HG03159 (cell line): ENCODE measurements at regions not wholly inside any gene's neighbourhood (a gene's known extent, or its start where the extent isn't known, plus 50 kb on each side); places are given as distances from the start of the nearest gene placed in this dataset.
"Not testable (repeated sequence)": the region's sequence is repeated elsewhere in the genome, so short reads cannot be mapped to it uniquely, and the experiment has no call there.

Source experiments
- ATAC-seq: cut with Tn5 transposase; IDR thresholded peaks from one replicate; pipeline ENCODE4 v1.9.1; 2021; ENCODE audit warnings: mild to moderate bottlenecking, moderate library complexity; ENCODE audit not compliant: unreplicated experiment

DNA sequence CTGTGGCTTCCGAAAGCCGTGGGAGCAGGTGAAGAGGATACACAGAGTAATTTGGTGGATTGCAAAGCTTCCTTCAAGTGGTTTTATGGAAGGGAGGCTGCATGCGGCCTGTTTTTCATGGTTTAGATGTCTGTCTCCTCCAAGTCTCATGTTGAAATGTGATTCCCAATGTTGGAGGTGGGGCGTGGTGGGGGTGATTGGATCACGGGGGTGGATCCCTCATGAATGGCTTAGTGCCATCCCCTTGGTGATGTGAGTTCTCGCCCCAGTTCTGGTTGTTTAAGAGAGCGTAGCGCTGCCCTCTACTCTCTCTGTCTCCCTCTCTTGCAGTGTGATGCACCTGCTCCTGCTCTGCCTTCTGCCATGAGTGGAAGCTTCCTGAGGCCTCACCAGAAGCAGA lies 247.8 kb upstream of the B3GAT1 start:
- ATAC-seq = no peak

DNA sequence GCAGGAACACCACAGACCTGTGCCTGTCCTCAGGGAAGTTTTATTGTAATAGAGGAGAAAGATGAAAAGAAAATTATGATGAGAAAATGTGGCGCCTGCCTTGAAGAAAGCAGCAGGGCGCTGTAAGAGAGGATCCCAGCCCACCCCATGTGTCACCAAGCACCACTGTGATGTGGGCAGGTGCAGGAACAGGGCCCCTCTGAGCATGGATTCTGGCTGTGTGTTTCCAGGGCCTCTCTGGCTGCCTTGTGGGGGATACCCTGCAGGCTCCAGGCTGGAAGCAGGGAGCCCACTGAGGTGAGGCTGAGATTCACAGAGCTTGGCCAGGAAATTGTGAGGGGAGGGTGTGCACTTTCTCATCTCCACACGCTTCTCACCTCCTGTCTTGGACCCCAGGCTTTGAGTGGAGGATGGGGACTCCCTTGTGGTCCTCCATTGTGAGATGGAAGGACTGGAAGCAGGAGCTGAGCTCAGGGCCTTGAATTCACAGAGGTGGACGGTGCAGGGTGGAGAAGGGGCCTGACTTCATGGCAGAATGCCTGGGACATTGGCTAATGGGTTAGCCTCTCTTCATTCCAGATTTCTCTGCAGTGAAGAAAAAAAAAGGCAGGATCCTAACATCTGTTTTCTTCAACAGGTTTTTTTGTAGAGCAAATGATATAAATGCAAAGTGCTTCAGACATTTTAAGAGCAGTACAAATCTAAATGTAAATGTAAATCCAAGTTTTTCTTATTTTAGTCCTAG lies 246.6 kb upstream of the B3GAT1 start:
- ATAC-seq = no peak

DNA sequence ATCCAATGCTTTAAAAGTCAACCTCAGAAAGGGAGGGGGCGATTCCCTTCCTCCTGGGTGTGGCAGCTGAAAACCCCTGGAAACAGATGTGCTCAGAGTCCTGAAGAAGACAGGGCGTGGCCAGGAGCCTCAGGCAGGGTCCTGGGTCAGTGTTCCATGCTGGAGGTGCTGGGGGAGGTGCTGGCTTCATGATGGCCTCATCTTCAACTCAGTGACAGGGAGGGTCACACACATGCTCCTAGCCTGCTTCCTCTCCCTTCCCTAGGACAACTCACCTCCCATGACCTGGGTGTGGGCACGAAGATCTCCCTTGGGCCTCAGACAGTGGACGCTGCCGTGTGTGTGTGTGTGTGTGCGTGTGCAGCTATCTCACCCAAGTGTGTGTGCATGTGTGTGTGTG lies 245.6 kb upstream of the B3GAT1 start:
- ATAC-seq = no peak

DNA sequence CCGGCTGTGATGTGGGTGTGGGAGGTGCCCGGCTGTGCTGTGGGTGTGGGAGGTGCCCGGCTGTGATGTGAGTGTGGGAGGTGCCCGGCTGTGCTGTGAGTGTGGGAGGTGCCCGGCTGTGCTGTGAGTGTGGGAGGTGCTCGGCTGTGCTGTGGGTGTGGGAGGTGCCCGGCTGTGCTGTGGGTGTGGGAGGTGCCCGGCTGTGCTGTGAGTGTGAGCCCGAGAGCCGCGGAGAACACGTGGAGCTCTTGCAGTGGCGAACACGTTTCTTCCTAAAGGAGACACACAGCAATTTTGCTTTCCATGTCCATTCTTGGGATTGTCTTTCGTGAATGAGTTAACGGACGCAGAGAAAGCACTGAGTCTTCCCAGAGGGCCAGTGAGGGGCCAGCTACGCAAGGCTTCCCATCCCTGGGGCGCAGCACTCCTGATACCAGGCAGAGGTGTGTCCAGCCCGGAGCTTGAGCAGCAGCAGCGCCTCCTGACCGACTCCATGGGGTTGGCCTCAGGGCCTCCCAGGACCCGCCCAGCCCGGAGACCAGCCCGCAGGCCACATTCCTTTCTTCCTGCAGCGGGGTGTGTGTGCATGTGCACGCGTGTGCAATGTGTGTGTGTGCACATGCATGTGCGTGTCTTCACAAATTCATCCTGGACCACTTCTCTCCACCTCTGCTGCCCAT lies 245.0 kb upstream of the B3GAT1 start:
- ATAC-seq = no peak

DNA sequence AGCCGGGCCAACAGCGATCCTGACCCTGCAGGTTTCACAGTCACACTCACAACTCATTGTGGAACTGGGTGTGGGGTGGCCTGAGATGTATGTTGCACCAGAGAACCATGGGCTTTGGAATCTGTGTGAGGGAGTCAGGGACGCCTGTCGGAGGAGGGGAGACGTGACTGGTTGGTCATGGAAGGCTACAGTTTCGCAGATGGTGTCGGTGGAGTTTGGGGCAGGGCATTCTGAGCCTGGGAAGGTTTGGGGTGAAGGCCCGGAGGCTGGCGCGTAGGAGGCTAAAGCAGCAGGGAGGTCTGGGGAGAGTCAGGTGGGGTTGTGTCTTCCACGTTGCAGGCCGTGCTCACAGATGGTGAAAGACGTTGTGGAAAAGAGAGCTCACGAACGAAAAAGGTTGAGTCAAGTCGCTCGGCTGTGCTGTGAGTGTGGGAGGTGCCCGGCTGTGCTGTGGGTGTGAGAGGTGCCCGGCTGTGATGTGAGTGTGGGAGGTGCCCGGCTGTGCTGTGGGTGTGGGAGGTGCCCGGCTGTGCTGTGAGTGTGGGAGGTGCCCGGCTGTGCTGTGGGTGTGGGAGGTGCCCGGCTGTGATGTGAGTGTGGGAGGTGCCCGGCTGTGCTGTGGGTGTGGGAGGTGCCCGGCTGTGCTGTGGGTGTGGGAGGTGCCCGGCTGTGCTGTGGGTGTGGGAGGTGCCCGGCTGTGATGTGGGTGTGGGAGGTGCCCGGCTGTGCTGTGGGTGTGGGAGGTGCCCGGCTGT lies 244.2 kb upstream of the B3GAT1 start:
- ATAC-seq = not testable (repeated sequence)

DNA sequence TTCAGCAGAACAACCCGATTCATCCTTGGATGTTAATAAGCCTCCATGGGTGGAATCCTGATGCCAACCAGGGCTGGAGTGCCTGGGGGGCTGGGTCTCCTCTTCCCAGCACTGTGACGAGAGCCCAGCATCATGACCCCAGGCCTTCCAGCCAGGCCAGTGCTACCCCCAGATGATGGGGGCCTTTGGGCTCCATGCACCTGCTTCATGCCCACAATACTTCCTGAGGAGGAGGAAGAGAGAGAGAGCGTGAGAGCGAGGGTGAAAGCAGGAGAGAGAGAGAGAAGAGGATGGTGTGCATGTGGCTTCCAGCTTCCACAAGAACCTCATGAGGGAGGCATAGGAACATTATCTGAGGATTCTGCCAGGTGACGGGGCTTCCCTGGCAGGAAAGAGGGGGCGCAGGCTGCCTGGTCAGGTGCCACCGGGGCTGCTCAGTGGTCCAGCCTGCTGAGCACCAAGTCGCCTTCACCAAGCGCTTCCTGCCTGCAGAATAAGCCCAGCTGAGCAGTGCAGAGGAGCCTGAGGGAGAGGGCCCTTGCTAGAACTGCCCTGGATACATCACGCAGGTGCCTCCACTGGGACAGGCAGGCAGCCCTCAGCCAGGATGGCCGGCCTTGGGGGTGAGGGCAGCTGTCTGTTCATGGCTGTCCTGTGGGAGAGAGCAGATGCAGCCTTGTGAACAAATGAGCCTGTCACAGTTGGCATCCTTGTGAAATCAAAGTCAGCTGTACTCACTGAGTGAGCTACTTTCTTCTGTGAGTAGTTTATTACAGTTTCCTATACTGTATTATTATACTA lies 243.3 kb upstream of the B3GAT1 start:
- no peak for ATAC-seq

DNA sequence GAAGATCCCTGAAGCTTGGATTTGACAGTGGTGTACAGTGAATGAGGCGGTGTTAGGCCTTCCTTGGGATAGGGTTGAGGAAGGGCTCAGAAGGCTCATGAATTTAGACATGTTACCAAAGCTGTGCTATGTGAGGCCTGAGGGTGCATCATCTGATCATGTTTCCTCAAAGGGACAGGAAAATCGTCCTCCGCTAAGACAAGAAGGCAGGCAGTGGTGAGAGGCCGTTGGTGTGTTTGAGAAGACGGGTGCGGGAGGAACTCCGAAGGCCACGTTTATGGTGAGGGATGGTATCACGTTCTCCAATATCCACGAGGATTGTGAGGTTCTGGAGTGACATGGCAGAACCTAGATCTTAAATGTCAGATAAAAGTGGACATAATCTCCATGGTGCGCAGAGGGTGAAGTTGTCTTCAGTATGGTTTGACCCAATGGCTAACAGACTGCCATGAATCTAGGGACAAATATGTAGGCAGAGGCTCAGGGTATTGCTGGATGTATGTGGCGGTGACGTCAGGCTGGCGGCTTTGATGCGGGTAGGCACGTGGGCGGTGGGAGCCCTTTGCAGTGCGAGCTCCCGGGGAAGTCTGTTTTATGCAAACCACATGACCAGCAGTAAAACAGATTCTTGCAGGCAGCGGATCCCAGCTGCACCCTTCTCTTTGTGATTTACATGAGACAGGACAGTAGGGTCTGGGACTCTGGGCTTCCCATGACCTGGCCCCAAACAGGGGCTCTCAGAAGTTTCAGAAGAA lies 242.3 kb upstream of the B3GAT1 start:
- ATAC-seq = no peak

DNA sequence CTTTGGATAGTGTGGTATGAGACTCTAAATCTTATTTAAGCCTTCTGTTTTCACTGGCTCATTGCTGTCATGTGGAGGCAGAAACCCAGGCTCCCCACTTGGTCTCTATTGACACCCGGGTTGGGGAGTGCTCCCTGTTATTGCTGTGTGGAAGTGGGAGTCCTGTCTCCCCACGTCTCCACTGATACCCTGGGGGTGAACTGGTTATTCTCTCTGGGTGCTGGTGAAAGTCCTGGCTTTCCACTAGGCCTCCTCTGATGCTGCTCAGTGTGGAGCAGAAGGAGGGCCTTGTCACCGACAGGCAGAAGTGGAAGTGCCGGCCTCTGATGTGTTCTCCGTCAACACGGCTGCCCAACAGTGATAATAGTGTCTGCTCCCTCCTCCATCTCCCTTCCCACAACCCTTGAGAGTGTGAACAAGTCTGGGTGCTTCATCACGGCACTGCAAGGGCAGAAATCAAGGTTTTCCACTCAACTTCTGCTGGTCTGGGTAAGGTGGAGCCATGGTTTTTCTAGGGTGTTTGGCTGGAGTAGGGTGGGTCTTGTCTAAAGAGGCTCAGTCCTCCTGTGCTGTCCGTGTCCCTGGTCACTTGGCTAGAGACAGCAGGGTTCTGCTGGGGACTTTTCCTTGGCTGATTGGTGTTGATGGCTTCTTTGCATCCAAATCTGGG lies 240.7 kb upstream of the B3GAT1 start:
- ATAC-seq = no peak

DNA sequence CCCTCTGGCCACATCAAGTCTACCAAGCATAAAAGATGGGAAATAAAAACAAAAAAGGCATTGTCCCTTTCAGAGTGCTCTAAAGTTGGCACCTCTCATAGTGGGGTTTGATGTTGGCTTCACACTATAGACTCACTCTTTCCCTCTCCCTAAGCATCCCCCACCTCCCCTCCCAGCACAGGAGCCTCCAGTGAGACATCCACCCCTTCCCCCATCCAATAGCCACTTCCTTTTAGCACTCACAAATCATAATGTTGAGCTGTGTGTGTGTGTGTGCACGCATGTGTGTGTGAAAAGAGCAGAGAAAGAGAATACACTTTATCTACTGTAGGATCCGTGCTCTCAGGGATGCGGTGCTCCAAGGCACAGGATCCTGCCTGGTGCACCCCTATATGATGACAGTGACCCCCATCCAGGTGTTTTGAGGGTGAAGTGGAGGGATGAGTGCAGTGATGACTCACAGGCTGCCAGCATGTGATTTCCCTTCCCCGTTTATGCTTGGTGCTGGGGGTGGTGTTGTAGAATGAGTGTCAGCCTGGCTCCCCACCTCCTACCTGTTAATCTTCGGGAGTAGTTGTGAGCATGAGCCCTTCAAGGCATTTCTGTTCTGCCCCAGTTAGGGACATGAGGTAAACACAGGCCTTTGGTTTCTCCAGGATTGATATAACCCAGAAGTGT lies 235.2 kb upstream of the B3GAT1 start:
- no peak for ATAC-seq

DNA sequence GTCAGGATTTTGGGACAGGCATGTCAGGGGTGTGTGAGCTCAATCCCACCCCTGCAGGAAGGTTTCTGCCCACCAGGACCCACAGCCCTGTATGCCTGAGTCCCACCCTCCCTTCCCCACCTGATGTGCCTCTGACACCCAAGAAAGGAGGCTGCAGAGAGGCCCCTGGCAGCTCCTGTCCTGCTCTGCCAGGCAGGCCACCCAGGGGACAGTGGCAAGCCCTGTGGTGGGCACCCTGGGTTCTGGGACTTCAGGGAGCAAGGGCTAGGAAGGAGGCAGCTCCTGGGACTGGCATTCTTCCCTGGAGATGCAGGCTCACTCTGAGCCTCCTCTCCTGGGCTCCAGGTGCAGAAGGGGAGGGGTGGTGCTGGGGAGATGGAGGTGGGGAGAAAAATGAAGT lies 234.5 kb upstream of the B3GAT1 start:
- ATAC-seq = no peak

DNA sequence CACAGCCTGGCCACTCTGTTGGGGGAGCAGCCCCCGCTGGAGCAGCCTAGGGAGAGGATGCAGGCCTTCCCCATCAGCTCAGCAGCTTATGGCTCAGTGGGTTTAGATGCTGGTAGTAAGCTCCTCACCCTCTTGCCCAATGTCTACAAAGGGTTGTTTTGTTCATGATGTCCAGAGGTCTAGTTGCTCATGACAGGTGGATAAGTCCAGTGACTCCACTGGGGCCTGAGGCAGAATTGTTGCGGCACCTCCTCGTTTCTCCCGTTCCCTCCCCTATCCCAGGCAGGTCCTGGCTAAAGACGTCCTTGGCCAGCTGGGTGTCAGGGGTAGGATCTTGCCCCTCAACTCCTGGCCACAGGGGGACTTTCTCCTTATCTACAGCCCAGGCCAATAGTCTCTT lies 233.5 kb upstream of the B3GAT1 start:
- no peak for ATAC-seq

DNA sequence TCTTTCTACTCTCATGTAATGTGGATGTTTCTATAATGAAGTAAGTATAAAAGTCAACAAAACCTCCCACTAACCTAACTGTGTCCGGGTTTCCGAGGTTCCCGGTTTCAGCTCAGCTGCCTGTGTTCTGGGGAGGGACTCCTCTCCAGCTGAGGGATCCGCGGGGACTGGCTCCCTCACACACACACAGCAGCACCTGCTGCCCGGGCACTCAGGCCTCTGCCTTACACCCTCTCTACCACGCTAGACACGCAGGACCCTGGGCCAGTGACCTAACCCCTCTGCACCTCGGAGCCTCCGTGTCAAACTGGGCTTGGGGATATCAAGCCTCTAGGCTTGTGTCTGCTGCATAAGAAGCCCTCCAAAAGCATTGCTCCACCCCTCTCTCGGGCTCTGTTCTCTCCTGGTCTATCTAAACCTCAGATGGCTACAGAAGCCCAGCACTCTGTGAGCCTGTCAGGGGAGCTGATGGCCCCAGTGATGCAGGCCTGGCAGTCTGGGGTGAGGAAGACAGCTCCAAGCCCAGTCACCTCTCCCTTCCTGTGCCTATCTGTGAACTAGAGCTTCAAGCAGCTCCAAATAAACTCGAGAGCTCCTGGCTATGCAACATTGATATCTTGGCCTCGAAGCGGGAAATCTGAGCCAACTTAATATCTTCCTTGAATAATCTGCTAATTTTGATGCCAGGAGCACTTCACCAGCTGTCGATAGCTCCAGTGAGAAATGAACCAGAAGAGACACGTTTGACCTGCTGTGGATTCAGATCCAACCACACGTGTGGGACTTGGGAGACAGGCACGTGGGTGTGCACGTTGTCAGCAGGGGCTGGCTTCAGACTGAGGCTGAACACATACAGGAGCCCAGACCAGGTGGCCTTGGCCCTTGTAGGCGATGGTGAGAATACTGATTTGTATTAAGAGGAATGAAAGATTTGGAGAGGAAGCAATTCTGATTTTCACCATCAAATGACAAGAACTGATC lies 232.7 kb upstream of the B3GAT1 start:
- no peak for ATAC-seq

DNA sequence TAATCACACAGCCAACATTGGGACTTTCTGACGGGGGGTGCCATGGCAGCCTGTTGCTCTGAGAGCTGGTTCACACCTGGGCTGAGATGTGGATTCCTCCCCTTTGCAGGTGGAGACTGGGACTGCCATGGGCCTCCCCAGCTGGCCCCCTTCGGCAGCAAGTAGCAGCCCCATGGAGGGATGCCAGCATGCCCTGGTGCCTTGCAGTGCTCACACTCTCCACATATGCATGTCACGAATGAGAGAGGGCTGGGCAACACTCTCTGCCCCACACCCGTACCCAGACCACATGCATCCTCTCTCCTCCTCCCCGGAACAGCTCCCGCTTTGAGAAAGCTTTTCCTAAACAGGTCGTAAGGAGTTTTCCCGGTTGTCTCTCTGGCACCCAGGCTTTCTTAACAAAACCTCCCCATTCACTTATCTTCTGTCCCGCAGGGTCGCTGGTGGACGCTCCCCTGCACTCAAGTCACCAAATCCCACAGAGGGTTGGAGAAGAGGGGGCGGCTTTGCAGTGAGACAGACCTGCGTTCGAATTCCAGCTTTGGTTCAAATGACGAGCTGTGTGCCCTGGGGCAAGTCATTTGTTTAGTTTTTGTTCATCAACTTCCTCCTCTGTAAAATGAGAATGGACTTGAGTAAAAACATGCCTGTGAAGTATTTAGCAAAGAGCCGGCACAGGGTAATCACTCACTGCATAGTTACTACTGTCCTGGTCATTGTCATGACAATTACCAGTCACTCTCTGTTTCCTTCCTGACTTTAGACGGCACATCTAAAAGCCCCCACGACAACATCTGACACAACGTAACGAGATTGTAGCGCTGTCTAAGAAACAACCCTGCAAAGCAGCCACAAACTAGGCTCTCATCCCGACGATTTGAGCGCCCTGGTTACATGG lies 231.3 kb upstream of the B3GAT1 start:
- ATAC-seq = no peak

DNA sequence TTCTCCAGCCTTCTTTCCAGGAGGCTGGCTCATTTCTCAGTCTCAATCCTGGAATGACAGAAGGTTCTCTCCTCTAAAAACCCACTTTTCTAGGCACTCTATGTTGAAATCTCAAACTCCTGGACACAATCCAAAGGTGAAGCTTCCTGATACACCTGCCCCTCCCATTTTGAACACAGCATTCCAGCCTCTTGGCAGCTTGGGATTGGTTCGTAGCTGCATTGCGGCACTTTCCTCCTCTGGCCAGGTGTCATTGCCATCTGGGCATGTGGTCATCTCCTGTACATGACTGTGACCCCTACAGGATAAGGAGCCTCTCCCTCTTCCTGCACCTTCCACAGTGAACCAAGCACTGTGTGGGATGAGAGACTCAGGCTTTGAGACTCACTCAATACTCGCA lies 230.2 kb upstream of the B3GAT1 start:
- no peak for ATAC-seq

DNA sequence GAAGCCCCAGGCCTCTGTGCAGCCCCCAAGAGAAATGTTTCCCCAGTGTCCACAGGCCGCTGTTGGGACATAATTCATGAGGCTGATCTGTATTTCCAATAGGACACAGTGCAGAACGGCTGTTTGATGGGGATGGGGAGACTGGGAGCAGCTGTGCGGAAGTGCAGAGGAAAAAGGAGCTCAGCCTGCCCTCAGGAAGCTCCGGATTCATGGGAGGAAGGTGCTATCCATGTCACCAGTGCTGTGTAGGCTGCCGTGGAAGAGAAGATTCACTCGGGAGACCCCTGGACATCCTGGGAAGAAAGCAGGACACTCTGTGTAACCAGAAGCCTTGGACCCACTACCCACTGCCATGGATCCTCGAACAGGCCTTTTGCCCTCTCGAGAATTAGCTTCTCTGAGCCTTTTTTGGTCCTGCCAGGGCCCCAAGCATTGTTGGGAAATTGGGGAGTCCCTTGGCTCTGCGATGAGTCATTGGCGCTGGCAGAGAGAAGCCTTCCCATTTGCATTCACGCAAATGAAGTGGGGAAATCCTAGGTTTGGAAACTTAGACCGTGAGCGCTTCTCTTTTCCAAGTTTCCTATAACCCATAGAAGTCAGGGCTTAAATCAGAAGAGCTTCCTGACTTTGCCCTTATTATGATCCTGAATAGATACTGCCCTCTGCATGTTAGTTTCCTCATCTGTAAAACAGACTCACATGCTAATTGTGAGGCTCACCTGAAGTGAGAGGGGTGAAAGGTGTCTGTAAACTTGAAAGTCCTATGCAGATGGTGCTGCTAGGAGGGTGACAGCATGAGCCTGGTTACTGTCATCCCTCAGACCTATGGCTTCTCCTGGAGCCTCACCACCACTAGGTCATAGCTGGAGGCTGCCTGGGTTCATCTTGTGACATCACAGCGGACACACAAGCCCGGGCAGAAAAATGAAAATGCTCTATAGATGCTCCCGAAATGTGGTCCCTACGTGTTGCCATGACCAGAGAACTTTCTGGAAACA lies 229.2 kb upstream of the B3GAT1 start:
- ATAC-seq = no peak

DNA sequence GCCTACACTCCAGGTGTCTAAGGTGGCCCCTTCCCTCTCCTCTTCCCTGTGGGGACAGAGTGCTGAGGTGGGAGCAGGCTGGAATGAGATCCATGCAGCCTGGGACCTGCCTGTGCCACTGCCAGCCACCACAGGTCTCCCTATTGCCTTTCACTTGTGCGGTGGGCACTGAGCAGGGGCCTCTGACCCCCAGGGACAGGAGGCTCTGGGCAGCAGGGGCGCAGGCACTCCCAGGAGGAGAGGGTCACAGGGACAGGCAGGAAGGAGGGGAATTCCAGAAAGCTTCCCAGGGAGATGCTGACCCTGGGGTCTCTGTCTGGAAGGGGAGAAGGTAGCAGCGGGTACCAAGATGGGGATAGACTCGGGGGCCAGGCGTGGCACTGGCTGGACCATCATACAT lies 228.5 kb upstream of the B3GAT1 start:
- ATAC-seq = no peak
